ENCODE measurements at regions not wholly inside any gene's neighbourhood (a gene's known extent, or its start where the extent isn't known, plus 50 kb on each side); places are given as distances from the start of the nearest gene placed in this dataset.

DNA sequence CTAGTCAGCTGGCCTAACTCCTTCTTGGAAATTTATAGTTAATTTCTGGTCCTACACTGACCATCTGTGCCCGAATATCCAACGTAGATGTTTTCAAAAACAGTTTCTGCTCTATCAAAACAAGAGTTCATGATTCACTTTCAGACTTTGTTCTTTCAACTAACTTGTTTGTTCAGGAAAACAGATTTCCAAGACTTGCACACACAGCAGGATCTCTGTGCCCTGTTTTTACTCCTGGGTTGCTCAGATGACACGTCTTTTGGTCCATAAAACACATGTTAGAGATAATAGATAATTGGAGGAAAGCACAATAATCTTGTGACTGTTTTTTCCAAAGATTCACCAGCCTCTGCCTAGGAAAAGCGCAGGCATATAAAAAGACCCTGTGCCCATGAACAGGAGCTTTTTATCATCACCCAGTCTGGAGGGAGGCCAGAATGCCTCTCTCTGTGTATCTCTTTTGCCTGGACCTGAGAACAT is 218.0 kb downstream of the IRS2 start:
- no peak for TF ChIP-seq CTCF (IDR thresholded peaks at IDR 0.05; ENCODE audit: insufficient read depth, low read depth, low read length)
- no peak for TF ChIP-seq EZH2 (IDR thresholded peaks at IDR 0.05; ENCODE audit: insufficient read depth, low read length)
